ENCODE measurements at regions not wholly inside any gene's neighbourhood (a gene's known extent, or its start where the extent isn't known, plus 50 kb on each side); places are given as distances from the start of the nearest gene placed in this dataset.

- no peak for TF ChIP-seq EZH2phosphoT487 (IDR thresholded peaks at IDR 0.05; ENCODE audit: unreplicated experiment)
- TF ChIP-seq, protein P1, sequence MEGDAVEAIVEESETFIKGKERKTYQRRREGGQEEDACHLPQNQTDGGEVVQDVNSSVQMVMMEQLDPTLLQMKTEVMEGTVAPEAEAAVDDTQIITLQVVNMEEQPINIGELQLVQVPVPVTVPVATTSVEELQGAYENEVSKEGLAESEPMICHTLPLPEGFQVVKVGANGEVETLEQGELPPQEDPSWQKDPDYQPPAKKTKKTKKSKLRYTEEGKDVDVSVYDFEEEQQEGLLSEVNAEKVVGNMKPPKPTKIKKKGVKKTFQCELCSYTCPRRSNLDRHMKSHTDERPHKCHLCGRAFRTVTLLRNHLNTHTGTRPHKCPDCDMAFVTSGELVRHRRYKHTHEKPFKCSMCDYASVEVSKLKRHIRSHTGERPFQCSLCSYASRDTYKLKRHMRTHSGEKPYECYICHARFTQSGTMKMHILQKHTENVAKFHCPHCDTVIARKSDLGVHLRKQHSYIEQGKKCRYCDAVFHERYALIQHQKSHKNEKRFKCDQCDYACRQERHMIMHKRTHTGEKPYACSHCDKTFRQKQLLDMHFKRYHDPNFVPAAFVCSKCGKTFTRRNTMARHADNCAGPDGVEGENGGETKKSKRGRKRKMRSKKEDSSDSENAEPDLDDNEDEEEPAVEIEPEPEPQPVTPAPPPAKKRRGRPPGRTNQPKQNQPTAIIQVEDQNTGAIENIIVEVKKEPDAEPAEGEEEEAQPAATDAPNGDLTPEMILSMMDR (conservative IDR thresholded peaks at IDR 0.05; ENCODE audit: low read depth in 2 of 2): no peak
These were observed 433.2 kb downstream of the HINT1 start for GRCh38 chr5:130731839-130732238.

Measured in GM23338 (cell line).